Activated CD4-positive, alpha-beta T cell treated with anti-CD3 and anti-CD28 coated beads for 1 hour (primary cell): ENCODE measurements at regions not wholly inside any gene's neighbourhood (a gene's known extent, or its start where the extent isn't known, plus 50 kb on each side); places are given as distances from the start of the nearest gene placed in this dataset.

ENCODE experiments used
- DNase-seq: peaks from one replicate; pipeline ENCODE4 v3.0.0-alpha.2; 2020

DNA sequence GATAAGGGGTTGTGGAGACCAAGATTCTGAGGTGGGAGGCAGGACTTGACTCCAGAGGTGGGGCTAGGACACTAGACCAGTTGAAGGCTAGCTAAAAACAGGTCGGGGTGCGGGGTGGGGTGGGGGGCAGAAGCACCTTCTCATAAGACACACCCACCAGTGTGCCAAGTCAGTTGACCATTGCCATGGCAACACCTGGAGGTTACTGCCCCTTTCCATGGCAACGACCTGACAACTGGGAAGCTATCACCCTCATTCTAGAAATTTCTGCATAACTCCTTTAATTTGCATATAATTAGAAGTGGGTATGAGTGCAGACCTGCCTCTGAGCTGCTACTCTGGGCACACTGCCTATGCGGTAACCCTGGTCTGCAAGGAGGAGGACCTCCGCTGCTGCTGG, 53.9 kb upstream of the ALOX12 start:
- DNase-seq, result no peak

DNA sequence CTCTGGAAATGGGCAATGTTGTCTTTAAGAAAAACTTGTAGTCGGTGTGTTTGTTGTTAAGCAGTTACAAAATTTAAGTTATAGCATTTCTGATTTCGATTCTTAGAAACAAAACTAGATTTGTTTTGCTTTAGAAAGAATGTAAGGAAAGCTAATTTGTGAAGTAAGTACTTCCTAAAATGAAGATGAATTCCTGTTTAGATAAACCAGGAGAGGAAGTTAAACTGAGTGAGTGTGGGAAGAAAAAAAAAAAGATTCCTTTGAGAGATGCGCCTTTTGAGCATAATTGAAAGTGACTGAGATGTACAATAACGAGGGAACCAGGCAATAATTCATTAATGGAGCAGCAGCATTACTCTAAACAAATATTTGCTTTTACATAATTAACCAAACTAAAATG, 52.4 kb upstream of the ALOX12 start:
- no peak for DNase-seq
